ENCODE measurements at regions not wholly inside any gene's neighbourhood (a gene's known extent, or its start where the extent isn't known, plus 50 kb on each side); places are given as distances from the start of the nearest gene placed in this dataset.

GRCh38 chr3:137061186-137061585 is 103.4 kb downstream of the IL20RB start:
- DNase-seq, result no peak

DNA sequence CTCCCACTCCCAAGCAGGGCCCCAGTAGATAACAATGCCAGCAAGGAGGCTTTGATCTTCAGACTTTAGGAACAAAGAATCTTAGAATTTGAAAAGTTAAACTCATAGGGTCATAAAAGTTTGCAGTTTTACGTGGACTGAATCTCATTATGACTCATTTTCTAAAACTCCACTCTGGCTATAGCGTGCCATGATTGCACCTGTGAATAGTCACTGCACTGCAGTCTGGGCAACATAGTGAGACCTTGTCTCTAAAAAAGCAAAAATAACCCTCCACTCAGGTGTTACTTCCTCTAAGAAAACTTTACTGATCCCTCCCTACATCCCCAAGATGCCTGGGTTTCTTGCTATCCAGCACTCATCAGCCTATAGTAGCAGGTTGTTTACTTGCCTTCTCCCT is 104.5 kb downstream of the IL20RB start:
- DNase-seq, result no peak

DNA sequence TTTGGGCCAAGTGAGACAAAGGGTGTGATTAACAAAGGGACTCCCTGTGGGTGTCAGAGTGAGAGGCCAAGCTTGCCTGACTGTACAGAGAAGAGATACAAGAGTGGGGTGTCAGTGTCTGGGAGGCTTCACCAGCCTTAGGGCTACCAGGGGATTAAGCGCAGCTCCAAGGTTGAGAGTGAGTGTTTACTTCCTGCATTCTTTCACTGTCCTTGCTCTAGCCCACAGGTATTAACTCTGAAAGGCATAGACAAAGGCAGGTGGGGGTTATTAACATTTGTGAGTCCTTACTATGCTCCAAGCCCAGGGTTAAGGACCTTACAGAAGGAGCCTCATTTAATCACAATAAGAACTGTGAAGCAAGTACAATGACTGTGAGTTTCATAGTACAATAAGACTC is 107.6 kb downstream of the IL20RB start:
- no peak for DNase-seq

GRCh38 chr3:137066092-137066491 is 108.3 kb downstream of the IL20RB start:
- no peak for DNase-seq

DNA sequence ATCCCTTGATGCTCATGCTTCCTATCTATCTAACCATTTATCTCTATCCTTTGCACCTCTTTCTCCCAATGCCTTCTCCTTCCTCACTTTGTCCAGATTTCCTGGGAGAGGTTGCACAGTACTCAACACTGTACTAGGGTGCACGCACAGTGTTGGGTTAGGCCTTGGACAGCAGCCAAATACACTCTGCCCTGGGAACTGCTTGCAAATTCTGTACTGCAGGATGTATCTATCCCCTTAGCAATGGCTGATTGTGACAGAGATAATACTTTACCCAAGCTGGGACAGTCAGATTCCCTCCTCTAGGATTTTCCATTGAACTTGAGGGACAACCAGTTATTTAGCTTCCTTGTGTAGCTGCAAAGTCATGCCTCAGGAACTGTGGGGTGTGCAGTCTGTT is 113.3 kb downstream of the IL20RB start:
- DNase-seq, result no peak

- DNase-seq, result no peak
These were observed 117.2 kb downstream of the IL20RB start for GRCh38 chr3:137075020-137075419.

DNA sequence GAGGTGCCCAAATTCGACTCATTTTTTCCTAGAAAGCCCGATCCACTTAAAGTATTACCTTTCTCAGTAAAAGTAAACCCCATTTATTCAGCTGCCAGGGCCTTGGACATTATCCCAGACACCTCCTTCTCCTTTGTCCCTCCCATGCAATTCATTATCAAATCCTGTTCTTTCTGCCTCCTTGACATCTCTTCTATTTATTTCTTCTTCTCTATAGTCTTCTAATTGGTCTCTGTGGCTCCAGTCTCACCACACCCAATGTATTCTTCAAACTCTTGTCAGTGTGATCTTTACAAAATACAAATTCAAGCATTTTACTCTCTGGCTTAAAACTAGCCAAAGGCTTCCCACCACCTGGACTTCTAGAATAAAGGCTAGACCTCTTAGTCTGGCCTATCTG is 120.3 kb downstream of the IL20RB start:
- no peak for DNase-seq

GRCh38 chr3:137079571-137079970 is 121.8 kb downstream of the IL20RB start:
- no peak for DNase-seq

GRCh38 chr3:137081711-137082110 is 123.9 kb downstream of the IL20RB start:
- no peak for DNase-seq

DNA sequence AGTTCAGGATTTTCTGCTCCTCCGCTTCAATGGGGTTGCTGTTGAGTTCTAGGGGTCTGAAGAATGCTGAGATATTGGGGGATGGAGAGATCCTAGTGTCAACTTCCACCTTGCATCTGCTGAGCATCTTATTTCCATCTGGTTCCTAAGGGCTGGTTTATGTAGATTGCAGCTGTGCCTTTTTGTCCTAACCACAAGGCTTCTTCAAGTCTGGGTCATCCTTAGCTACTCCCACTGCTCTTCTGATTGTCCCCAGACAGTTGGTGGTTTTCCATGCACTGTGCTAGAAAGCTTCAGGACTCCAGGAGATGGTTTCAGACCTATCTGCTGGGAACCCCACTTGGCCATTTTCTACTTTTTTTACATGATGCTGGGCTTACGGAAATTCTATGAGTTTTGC is 125.0 kb downstream of the IL20RB start:
- no peak for DNase-seq

- DNase-seq, result no peak
These were observed 125.5 kb downstream of the IL20RB start for GRCh38 chr3:137083332-137083731.

GRCh38 chr3:137084586-137084985 is 126.8 kb downstream of the IL20RB start:
- no peak for DNase-seq

DNA sequence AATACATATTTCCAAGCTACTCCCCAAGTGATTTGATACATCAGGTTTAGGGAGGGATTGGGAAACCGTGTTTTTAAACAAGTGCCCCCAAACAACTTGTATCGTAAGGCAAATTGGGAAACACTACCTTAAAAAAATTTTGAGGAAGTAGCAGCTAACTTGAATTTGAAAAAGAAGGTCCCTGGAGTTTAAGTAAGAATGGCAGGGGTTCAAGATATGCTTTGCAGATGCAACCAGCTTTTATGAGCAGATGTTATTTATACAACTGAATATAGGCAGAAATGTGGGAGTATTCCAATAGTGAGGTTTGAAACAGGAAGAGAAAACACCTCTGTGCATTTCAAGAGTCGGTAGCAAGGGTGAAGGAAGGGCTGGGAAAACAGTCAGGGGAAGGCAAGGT is 139.6 kb downstream of the IL20RB start:
- DNase-seq, result no peak

GRCh38 chr3:137097852-137098251 is 140.1 kb downstream of the IL20RB start:
- no peak for DNase-seq

GRCh38 chr3:137099364-137100219 is 141.8 kb downstream of the IL20RB start:
- no peak for DNase-seq

- no peak for DNase-seq
These were observed 142.5 kb downstream of the IL20RB start for GRCh38 chr3:137100326-137100725.

GRCh38 chr3:137103739-137104138 is 146.0 kb downstream of the IL20RB start:
- no peak for DNase-seq

DNA sequence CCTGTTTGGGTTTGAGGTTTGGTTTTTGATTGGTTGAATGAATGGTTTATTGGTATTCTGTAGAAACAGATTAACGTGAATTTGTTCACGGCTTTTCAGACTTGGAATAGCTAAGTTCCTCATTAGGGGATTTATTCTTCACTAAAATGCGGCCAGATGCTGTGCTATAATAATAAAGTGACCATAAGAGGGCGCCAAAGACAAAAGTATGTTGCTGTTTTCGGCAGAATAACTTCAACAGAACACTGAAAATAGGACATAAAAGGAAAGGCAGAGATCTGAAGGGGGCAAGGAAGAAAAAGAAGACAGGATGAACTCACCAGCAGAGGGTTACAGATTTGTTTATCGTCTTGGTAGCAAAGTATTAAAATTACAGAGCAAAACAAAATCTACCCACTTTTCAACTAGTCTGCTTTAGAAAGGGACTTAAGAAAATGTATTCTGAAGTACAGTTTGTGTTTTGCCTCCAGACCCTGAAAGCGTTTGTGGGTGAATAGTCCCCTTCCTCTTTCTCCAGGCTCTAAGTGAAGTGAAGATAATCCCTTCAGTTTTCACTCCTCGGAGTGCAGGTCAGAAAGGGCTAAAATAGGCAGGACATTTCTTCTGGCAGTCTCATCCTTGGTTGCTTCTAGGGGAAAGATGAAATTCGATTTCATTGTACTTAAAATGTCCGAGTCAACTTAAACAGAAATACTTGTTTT is 147.6 kb downstream of the IL20RB start:
- DNase-seq, result peak in 9 of 51 donors; percentile 1 to 64 (median 15)

GRCh38 chr3:137106612-137107240 is 148.9 kb downstream of the IL20RB start:
- no peak for DNase-seq

GRCh38 chr3:137108699-137109440 is 151.1 kb downstream of the IL20RB start:
- no peak for DNase-seq

GRCh38 chr3:137110392-137110996 is 152.7 kb downstream of the IL20RB start:
- DNase-seq, result no peak

All from hypothalamus (tissue), 51 donors.